ENCODE measurements at regions not wholly inside any gene's neighbourhood (a gene's known extent, or its start where the extent isn't known, plus 50 kb on each side); places are given as distances from the start of the nearest gene placed in this dataset.
A peak's percentile ranks its signal among the peaks of the same experiment; 100 is the strongest.
"Not testable (repeated sequence)": the region's sequence is repeated elsewhere in the genome, so short reads cannot be mapped to it uniquely, and the experiment has no call there.

DNA sequence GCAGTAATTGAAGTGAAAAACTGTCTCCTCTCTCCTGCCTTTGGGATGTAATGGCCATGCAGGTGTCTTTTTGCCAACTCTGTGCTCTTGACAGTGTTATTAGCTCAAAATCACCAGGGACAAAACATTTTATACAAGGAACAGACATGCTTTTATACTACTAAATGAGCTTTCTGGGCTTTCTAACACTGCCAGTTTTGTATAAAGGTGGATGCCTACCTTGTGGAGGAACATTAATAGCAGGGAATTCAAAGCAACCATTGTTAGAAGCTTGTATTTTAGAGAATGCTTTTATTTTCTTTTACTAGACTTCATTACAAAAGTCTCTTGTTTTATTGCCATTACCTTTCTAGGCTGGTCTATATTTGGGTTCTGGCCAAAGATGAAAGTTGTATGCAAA is 54.7 kb upstream of the ARSJ start:
- no peak for DNase-seq

DNA sequence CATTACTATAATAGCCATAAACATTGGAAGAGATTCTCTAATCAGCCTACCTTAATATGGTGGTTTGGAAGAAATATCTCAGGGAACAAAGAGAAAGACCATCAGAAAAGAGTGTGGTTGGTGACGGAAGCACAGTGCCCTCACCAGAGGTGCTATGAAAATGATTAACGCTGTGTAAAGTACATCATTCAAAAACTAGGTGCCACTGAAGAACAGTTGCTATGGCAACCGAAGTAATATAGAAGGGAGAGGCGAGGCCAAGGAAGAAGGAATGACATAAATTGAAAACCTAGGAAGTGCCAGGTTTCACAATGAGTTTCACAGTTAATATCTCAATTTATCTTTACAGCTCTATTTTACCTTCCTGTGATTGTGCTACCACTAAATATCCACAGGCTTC is 57.0 kb upstream of the ARSJ start:
- DNase-seq: no peak

DNA sequence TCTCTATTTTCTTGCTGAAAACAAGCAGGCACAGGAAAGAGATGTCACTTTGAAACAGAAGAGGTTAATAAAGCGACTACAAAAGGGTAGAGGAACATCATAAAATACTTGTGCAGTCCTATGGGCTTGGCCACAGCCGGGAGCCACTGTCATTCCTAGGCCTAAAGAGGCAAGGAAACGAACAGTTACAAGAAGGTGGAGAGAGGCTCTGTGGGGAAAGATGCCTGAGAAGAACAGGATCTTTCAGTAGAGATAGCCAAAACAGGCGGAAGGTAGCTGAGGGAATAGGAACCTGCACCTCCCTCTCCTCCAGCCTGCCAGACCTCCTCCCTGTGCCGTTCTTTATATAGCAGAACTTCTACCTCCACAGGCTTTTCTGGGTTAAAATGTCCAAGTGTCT is 57.4 kb upstream of the ARSJ start:
- DNase-seq: no peak

DNA sequence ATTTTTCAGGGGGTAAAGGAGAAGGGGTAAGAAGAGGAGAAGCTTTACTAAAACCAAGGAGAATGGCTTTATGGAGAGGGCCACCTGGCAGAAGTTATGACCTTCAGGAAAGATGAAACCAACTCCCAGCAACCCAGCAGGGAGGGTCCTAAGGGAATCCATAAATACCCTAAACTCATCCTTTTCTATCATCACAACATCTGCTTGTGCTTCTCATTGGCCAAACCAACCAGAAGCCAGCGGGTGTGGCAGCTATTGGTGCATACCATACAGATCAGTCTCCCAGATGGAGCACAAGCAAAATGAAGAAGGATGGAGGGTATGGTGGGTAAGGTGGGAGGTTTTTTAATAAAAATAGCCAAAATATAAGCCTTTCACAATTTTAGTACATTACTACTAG is 58.5 kb upstream of the ARSJ start:
- DNase-seq: no peak

DNA sequence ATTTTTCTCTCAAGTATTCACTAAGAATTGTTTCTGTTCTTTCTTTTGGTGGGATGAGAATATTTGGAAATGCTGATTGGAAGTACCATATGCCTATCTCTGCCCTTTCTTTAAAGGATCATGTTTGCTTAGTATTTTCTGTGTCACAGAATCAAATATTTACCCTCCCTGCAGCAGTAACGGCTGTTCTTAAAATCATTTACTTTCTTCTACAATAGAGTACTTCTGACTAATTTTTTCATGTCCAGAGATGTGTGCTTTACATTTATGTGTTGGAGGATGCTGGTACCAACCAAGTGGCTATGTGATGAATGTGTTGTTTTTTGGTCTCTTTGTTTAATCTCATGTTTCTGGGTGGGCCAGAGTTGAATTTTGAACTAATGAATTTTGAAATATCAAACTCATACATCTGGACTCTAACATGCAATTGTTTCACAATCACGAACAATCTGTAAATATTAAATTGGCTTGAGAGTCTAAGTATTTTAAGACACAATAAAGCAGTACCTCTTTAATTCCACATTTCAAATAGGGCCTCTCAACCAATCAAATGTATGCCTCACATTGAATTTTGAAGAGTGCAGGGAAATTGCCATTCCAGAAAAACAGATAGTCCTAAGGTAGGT is 59.4 kb upstream of the ARSJ start:
- DNase-seq: no peak

DNA sequence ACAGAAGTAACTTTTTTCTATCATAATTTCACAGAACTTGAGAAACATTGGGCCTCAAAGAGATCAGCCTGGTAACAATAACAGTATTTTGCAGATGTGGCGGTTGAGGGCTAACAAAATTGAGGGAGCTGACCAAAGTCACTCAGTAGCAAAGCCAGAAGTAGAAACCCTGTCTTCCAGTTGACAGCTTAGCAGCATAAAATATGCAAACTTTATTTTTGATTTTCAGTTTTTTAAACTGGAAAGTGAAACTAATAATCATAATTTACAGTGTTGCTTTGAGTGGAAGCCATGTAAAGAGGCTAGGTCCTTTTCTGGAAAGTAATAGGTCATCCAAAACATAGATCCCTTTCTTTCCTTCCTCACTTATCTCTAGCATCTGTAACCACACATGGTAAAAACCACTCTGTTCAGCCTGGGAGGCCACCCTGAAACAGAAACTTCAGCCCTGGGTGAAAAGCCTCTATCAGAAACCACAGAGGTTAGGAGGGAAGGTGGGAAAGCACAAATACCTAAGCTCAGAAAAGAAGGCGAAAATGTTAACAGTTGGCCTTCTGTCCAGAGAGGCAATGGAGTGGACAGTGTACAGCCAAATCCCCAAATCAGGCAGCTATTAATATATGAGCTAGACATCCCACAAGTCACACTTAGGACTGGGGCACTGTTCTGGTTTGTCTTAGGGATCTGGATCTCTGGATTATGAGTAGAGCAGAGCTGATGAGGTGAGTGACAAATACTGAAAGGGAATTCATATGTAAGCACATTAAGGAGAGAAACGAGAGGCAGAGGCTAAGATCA is 61.1 kb upstream of the ARSJ start:
- DNase-seq: peak; percentile 56

DNA sequence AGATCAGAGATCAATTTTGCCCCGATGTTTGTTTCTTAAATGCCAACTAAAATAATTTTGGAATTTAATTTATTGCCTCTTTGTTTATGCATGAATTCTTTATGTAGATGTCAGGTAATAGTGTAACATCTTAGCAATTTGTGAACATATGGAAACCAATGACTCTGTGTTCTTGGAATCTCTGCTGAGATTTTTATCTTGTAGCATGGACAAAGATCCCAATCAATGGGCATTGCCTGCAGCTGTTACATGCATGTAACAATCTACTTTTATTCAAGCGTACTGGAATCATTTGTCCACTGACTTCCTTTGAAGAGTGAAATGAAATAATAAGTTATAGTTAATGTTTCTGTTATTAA is 61.6 kb upstream of the ARSJ start:
- peak; percentile 78 for DNase-seq

DNA sequence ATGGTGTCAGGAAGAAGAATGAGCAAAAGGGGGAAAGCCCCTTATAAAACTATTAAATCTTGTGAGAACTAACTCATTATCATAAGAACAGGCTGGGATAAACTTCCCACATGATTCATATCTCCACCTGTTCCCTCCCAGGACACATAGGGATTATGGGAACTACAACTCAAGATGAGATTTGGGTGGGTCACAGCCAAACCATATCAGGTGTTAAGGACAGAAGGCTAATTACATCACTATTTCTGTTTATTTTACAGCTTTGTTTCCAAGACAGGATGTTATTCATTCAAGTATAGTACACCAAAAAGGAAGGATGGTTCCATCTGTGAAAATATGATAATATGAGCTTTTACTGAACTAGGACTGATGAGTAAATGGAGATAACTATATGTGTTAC is 63.7 kb upstream of the ARSJ start:
- no peak for DNase-seq

DNA sequence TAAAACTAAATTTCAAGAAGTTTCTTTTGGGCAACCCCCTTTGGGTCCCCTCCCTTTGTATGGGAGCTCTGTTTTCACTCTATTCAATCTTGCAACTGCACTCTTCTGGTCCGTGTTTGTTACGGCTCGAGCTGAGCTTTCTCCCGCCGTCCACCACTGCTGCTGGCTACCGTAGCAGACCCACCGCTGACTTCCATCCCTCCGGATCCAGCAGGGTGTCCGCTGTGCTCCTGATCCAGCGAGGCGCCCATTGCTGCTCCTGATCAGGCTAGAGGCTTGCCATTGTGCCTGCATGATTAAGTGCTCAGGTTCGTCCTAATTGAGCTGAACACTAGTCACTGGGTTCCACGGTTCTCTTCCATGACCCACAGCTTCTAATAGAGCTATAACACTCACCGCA is 64.9 kb upstream of the ARSJ start:
- not testable (repeated sequence) for DNase-seq

DNA sequence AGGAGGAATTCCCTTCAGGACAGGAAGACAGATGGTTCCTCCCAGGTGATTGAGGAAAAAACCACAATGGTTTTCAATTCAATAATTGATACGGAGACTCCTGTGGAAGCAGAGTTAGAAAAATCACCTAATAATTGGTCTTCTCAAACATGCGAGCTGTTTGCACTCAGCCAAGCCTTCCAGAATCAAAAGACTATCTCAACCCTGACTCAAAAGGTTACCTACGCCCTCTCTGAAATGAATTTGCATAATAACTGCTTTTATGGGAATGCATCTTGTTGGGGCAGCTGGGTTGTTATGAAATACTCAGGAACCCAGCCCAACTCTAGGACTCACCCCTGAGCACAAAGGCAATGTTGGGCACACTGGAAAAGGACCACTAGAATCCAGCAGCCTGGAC is 66.9 kb upstream of the ARSJ start:
- DNase-seq: no peak

DNA sequence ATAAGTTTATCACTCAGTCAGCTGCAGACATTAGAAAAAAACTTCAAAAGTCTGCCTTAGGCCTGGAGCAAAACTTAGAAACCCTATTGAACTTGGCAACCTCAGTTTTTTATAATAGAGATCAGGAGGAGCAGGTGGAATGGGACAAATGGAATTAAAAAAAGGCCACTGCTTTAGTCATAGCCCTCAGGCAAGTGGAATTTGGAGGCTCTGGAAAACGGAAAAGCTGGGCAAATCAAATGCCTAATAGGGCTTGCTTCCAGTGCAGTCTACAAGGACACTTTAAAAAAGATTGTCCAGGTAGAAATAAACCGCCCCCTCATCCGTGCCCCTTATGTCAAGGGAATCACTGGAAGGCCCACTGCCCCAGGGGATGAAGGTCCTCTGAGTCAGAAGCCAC is 68.7 kb upstream of the ARSJ start:
- DNase-seq: not testable (repeated sequence)

DNA sequence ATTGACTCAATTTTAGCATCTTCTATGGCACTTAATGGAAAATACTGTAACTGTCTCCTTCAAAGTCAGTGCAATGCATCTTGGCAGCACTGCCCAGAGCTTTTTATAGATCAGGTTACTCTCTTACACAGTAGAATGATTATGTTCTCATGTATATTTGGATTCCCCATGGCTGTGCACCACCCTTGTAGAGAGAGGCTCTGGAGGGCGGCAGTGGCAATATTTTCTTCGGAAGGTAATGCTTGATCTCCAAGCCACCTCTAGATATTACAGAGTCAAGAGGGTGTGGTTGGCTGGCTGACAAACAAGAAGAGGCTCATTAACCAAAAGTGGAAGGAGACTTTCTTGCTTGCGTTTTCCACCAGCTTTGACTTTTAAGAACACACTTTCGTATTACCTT is 72.8 kb upstream of the ARSJ start:
- DNase-seq: no peak

DNA sequence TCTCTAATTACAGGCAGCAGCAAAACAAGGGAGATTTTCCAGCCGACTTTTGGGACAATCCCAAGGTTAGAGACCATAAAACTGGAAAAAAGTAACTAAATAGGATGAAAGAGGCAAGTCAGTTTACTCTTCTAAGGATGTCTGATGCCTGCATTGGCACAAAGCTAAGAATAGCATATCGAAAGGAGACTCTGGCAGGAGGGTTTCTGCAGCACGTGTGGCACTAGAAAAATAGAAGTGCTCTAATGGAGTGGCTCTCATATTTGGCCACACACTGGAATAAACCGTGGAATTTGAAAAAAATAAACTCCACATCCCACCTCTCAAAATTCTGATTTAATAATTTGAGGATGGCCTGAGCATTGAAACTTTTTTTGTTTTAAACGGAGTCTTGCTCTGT is 77.2 kb upstream of the ARSJ start:
- no peak for DNase-seq

DNA sequence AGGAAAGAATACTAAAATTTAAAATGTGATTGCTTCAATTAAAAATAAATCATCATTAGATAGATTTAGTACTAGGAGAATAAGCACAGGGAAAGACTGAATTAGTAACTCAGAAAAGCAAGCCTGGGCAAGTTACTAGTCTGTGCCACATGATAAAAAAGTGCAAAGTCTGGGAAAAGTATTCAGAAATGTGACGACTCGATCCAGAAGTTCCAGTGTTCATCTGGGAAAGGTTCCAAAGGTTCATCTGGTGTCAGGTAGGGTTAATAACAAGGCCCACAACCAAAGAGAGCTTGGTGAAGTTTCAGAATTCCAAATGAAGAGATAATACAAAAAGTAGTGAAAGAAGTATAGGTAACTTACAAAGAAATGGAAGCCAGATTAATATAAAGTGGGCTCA is 78.3 kb upstream of the ARSJ start:
- no peak for DNase-seq

DNA sequence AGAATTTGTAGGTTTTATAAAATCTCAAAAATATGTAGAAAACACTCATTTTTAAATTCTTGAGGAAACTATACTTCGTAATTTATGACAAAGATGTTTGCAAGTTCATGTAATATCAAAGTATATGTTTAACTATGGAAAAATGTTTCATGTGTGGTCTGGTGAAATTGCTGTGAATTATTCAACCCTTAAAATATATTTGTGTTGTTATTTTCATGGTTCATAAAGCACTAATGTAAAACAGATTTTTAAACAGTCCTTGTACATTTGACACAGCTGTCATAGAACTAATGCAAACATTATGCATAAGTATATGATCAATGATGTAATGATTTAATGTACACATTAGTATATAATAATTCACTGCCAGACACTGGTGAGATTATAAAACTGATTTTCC is 83.1 kb upstream of the ARSJ start:
- peak; percentile 63 for DNase-seq

DNA sequence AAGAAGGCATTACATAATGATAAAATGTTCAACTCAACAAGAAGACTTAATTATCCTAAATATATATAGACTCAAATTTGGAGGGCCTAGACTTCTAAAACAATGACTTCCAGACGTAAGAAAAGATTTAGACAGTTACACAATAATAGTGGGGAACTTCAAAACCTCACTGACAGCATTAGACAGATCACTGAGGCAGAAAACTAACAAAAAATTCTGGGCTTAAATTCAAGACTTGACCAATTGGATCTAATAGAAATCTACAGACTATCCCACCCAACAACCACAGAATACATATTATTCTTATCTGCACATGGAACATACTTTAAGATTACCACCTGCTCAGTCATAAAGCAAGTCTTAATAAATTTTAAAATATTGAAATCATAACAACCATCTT is 93.3 kb upstream of the ARSJ start:
- DNase-seq: no peak

DNA sequence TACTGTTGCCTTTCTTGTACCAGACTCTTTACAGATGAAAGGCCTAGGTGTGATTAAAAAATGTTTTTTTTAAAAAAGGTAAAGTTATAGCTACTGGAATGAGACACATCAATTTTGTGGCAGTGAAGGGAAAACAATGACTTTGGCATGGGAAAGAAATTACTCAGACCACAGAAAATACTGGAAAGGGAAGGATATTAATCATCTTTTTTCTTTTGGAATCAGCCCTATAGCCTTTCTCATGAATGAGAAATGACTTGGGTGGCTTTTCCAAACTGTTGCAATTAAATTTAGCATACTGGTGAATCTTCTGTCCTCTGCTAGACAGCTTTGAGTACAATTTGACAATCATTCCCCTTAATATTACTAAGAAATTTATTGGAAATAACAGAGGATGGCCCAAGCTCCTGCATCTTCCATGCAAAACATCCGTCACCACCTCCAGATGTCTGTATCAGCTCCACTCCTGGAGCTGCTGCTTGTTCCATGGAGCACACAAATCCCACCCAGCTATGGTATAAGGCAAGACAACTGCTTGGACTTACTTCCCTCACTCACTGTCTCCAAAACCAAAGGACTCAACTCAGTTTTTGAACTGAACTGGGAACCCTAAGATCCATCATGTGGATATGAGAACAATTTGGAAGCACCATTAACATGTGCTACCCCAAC is 97.6 kb upstream of the ARSJ start:
- peak; percentile 44 for DNase-seq

DNA sequence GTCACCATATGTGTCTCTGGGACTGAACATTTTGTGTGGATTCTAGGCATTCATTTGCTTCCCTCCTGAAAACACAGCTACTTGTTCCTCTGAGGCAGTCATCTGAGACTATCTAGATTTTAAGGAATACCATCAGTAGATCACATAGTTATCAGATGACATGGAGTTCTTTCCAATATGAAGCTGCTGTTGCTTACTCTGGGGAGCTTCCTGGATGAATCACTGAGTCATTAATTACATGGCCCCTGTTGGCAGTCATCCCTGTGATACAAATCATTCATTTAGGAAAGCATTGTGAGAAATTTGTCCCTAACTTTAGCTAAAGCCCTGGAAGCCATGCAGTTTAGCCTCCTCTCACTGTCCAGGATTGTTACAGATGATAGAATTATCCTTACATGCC is 98.2 kb upstream of the ARSJ start:
- DNase-seq: peak; percentile 97

DNA sequence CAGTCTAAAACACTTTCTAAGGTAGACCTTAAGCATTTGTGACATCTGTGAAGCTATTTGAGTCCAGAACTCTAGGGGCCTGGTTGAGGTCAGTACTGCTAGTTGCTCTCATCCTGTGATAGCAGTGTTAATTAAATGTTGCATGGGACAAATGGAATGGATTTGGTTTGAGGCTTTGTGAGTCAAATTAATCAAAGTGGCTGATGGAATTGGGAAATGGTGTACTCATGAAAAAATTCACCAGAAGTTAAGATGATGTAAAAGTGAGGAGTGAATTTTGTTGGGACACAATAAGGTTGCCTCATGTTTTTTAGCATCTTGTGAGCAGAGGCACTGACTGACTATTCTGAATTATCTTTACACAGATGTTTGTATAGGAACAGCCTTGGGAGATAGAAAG is 99.2 kb upstream of the ARSJ start:
- DNase-seq: peak; percentile 68

DNA sequence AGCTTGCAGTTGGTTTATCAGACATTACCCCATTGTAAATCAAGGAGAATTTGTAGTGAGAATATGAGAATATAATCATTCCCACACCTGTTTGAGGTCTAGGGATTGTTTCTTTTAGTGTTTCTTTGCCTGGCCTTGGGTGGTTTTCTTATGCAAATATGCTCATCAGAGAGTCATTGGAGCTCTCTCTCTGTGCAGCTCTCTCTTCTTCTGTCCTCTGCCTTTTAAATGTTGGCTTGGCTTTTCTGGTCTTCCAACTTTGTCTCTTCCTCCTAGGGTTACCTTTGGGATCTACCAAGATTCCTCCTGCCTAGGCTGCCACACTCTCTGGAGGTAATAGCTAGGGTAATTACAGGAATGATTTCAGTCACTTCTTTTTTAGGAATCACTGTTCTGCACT is 102.3 kb upstream of the ARSJ start:
- DNase-seq: no peak

DNA sequence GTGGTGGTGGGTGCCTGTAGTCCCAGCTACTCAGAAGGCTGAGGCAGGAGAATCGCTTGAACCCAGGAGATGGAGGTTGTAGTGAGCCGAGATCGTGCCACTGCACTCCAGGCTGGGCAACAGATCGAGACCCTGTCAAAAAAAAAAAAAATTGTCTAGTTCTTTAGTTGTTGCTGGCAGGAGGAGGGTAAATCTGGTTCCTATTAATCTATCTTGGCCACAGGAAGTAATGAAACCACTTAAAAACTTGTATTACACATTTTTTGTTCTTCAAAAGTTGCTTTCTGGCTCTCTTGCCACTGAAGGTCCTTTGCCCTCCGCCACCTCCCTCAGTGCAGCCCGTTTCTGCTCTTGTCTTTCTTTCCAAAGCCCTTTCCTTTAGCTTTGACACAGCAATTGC is 102.9 kb upstream of the ARSJ start:
- DNase-seq: peak; percentile 49

DNA sequence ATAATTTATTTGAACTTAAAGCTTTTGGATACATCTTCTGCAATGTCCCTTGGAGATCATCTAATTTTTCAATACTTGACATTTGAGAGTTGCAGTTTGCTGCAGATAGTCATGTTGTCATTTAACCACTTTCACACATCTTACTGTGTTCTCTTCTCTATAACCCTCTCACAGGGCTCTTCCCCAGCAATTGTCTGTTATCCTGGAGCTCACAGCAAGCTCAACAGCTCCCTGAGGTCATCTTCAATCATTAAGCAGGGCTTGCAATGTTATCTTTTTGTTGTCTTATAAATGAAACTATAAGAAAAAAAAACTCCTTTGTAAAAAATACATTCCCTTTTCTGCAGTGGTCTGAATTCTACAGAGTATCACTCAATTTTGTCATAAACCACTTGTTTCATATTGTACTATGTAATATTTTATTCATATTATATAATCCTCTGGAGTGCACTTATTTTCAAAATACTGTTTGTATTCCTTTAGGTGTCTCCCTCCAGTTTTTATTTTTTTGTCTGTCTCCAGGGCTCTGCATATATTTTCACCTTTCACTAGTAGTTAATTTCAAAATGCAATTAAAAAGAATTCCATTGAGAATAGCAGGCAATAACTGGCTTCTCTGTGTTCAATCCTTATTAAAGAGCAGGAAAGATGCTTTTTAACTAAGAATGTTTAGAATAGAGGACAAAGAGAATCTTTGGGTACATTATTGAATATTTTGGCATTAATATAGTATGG is 106.3 kb upstream of the ARSJ start:
- DNase-seq: no peak

DNA sequence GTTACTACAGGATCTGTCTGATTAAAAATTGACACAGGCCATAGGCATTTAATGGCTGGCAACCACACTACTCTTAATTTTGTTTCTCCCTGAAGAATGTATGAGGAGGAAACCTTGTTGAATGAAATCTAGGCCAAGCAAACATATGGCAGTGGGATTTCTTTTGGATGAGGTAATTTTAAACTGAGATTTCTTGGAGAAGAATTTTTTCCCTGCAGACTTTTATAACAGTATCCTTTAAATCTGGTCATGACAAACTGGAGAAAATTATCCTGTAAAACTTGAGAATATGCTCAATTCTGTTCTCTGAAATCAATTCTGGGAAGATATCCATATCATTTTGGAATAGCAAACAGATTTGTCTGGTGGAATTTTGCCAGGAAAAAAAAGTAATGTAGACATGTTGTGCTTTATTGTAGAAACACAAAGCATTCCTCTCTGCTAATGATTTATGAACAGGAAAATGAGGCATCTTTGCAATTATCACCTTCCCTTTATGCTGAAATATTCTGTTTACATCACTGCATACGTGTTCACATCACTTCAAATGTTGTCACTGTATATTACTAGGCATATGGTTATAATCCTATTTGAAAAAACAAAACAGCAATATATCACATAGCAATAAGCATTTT is 108.3 kb upstream of the ARSJ start:
- DNase-seq: peak; percentile 94
